ENCODE measurements at regions not wholly inside any gene's neighbourhood (a gene's known extent, or its start where the extent isn't known, plus 50 kb on each side); places are given as distances from the start of the nearest gene placed in this dataset.
A peak's percentile ranks its signal among the peaks of the same experiment; 100 is the strongest.

DNA sequence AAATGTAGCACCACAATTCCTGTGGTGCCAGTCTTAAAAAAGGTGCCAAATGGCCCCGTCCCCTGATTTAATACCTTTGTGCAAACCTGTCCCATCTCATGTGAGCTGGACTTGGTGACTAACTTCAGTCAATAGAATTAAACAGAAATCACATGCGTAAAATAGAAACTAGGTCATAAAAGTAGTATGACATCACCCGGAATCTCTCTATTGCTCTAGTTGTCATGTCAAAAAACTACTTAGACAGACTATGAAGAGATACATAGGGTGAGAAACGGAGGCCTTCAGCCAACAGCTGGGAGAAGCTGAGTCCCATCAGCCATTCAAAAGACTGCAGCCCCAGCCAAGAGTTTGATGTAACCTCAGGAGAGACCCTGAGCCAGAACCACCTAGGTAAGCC lies 293.5 kb upstream of the HS3ST1 start:
- Histone ChIP-seq H3K9me3 (ENCODE audit: control extremely low read depth in 1 of 3, control insufficient read depth in 2 of 3, insufficient read depth in 1 of 3, low read length in 2 of 3) (peaks cover 0 to 1% (median 0%) of the 10 kb centered on the region in 3 donors), H2AFZ (ENCODE audit: insufficient read depth, low read depth, low read length, poor library complexity, severe bottlenecking) (no peak overlapping the region), H3K9ac (ENCODE audit: low read length) (no peak overlapping the region), H4K20me1 (ENCODE audit: control insufficient read depth, insufficient read depth, low read length, poor library complexity, severe bottlenecking) (no peaks in the 10 kb centered on the region), H3K27ac (ENCODE audit: low read length in 2 of 2) (no peak overlapping the region), H3K79me2 (ENCODE audit: control insufficient read depth, insufficient read depth, low read length) (no peaks in the 10 kb centered on the region), H3K4me3 (ENCODE audit: control extremely low read depth in 1 of 5, extremely low read depth in 1 of 5, insufficient read depth in 1 of 5, low read depth in 2 of 5, low read length in 4 of 5) (no peak overlapping the region), H3K4me1 (ENCODE audit: control insufficient read depth in 2 of 2, insufficient read depth in 2 of 2, low read length in 2 of 2) (no peaks in the 10 kb centered on the region), H3K27me3 (replicated peaks in 1 of 4; ENCODE audit: control extremely low read depth in 1 of 4, control insufficient read depth in 3 of 4, insufficient read depth in 4 of 4, low read length in 3 of 4) (no peaks in the 10 kb centered on the region), H3K4me2 (replicated peaks; ENCODE audit: low read depth, low read length, poor library complexity, severe bottlenecking) (no peak overlapping the region), H3K36me3 (replicated peaks in 1 of 2; ENCODE audit: control extremely low read depth in 1 of 2, control insufficient read depth in 1 of 2, extremely low read depth in 1 of 2, insufficient read depth in 2 of 2, low read length in 1 of 2) (no peaks in the 10 kb centered on the region)
- Mint-ChIP-seq H3K27ac (no peak overlapping the region), H3K4me3 (no peak overlapping the region), H3K9me3 (ENCODE audit: insufficient read depth) (no peaks in the 10 kb centered on the region), H3K27me3 (peaks cover 10% of the 10 kb centered on the region), H3K4me1 (no peaks in the 10 kb centered on the region)
- POLR2A ChIA-PET = no interaction called here
- no CpG with 5 or more reads among the region's 4 CpGs for WGBS (ENCODE audit: insufficient coverage)
- CTCF ChIA-PET = interaction anchor here (1.2 kb wide), 1 partner anchor 1141 kb away, joined by 7 read pairs; no protein-coding TSS in a partner anchor
- DNase-seq = no peak
- ATAC-seq (ENCODE audit: low read depth) = no peak
- intact Hi-C loops (cut with micrococcal nuclease) = no loop called here
- TF ChIP-seq, protein P1, sequence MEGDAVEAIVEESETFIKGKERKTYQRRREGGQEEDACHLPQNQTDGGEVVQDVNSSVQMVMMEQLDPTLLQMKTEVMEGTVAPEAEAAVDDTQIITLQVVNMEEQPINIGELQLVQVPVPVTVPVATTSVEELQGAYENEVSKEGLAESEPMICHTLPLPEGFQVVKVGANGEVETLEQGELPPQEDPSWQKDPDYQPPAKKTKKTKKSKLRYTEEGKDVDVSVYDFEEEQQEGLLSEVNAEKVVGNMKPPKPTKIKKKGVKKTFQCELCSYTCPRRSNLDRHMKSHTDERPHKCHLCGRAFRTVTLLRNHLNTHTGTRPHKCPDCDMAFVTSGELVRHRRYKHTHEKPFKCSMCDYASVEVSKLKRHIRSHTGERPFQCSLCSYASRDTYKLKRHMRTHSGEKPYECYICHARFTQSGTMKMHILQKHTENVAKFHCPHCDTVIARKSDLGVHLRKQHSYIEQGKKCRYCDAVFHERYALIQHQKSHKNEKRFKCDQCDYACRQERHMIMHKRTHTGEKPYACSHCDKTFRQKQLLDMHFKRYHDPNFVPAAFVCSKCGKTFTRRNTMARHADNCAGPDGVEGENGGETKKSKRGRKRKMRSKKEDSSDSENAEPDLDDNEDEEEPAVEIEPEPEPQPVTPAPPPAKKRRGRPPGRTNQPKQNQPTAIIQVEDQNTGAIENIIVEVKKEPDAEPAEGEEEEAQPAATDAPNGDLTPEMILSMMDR (IDR thresholded peaks at IDR 0.05) = no peak
- no peak for TF ChIP-seq EZH2 (IDR thresholded peaks at IDR 0.05; ENCODE audit: borderline replicate concordance, insufficient read depth, low read depth, low read length, poor library complexity, severe bottlenecking)

DNA sequence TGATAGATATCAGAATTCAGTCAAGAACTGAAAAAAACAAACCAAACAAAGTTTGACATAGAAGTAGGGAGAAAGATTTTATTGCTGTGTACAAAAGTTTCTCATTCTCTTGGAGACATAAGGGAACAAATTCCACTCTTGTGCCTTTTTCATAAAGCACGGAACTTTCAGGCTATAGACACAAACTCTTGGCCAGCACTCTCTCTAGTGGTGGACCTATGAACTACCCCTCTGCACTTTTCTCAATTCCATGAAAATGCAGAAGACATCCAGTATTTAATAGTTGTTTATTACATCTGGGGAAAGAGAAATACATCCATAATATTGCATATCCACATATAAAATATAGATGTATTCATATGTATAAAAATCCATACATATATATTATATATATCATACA lies 291.6 kb upstream of the HS3ST1 start:
- Histone ChIP-seq H3K27me3 (replicated peaks in 1 of 4; ENCODE audit: control extremely low read depth in 1 of 4, control insufficient read depth in 3 of 4, insufficient read depth in 4 of 4, low read length in 3 of 4) (no peaks in the 10 kb centered on the region), H3K4me2 (replicated peaks; ENCODE audit: low read depth, low read length, poor library complexity, severe bottlenecking) (no peak overlapping the region), H3K27ac (ENCODE audit: low read length in 2 of 2) (no peak overlapping the region), H3K4me1 (ENCODE audit: control insufficient read depth in 2 of 2, insufficient read depth in 2 of 2, low read length in 2 of 2) (no peaks in the 10 kb centered on the region), H2AFZ (ENCODE audit: insufficient read depth, low read depth, low read length, poor library complexity, severe bottlenecking) (no peak overlapping the region), H3K36me3 (replicated peaks in 1 of 2; ENCODE audit: control extremely low read depth in 1 of 2, control insufficient read depth in 1 of 2, extremely low read depth in 1 of 2, insufficient read depth in 2 of 2, low read length in 1 of 2) (no peaks in the 10 kb centered on the region), H3K79me2 (ENCODE audit: control insufficient read depth, insufficient read depth, low read length) (no peaks in the 10 kb centered on the region), H4K20me1 (ENCODE audit: control insufficient read depth, insufficient read depth, low read length, poor library complexity, severe bottlenecking) (no peaks in the 10 kb centered on the region), H3K9ac (ENCODE audit: low read length) (no peak overlapping the region), H3K9me3 (ENCODE audit: control extremely low read depth in 1 of 3, control insufficient read depth in 2 of 3, insufficient read depth in 1 of 3, low read length in 2 of 3) (no peaks in the 10 kb centered on the region), H3K4me3 (ENCODE audit: control extremely low read depth in 1 of 5, extremely low read depth in 1 of 5, insufficient read depth in 1 of 5, low read depth in 2 of 5, low read length in 4 of 5) (no peak overlapping the region)
- DNase-seq = peak; percentile 34
- no CpG with 5 or more reads among the region's 1 CpG for whole genome bisulfite sequencing (ENCODE audit: insufficient coverage)
- no peak for ATAC-seq (ENCODE audit: low read depth)
- CTCF ChIA-PET = interaction anchor here (0.8 to 2.3 kb wide), 4 partner anchors 296 to 1166 kb away, joined by 3 to 15 read pairs (median 8); no protein-coding TSS in a partner anchor
- intact Hi-C loops (cut with micrococcal nuclease) = loop anchor here (1.0 kb wide), 1 partner anchor 1166 kb away; no protein-coding TSS in a partner anchor
- Mint-ChIP-seq H3K4me3 (no peak overlapping the region), H3K27me3 (peaks cover 10% of the 10 kb centered on the region), H3K27ac (no peak overlapping the region), H3K9me3 (ENCODE audit: insufficient read depth) (no peaks in the 10 kb centered on the region), H3K4me1 (no peaks in the 10 kb centered on the region)
- POLR2A ChIA-PET = no interaction called here
- TF ChIP-seq, protein P1 (IDR thresholded peaks at IDR 0.05) = peak; percentile 65
- no peak for TF ChIP-seq EZH2 (IDR thresholded peaks at IDR 0.05; ENCODE audit: borderline replicate concordance, insufficient read depth, low read depth, low read length, poor library complexity, severe bottlenecking)

Measured in B cell (primary cell).